IMR-90 (cell line): ENCODE measurements at regions not wholly inside any gene's neighbourhood (a gene's known extent, or its start where the extent isn't known, plus 50 kb on each side); places are given as distances from the start of the nearest gene placed in this dataset.
A peak's percentile ranks its signal among the peaks of the same experiment; 100 is the strongest.

Experiments
- ATAC-seq: fragments of 200-7000 bp; cut with Tn5 transposase; 2 replicates; pipeline ENCODE4 v1.9.1; 2020; ENCODE audit warnings: low read depth, mild to moderate bottlenecking, moderate library complexity
- BruUV-seq: library from RNA; stranded (reverse); fragments of 400-500 nt; replicated peaks from 2 replicates; lab custom pipeline; 2021; lab: Mats Ljungman, UMichigan
- CTCF ChIA-PET: fragments of 300-600 bp; formaldehyde crosslinking; extraction: SDS; loops from one replicate; lab custom pipeline; 2021; ENCODE audit warnings: antibody characterized with exemption; lab: Yijun Ruan, JAX
- POLR2A ChIA-PET: fragments of 300-600 bp; sonication (Branson Sonifier 250); formaldehyde crosslinking; loops from one replicate; lab custom pipeline; 2022; ENCODE audit warnings: antibody characterized with exemption; ENCODE audit not compliant: unreplicated experiment; lab: Charles Lee
- DNase-seq: peaks from one replicate; pipeline ENCODE4 v3.0.0; 2013
- H2AFZ ChIP-seq: replicated peaks from 2 replicates; pipeline ENCODE3; 2013; ENCODE audit warnings: low read length, mild to moderate bottlenecking; ENCODE audit not compliant: poor library complexity
- H2AK5ac ChIP-seq: 2 replicates; pipeline ENCODE4 v1.6.1; 2013; ENCODE audit warnings: low read depth, low read length, inconsistent platforms
- H2AK9ac ChIP-seq: replicated peaks from 2 replicates; pipeline ENCODE3; 2013; ENCODE audit warnings: mild to moderate bottlenecking, low read depth, low read length, moderate library complexity; ENCODE audit not compliant: poor library complexity
- H2BK120ac ChIP-seq: 2 replicates; pipeline ENCODE4 v1.6.1; 2013; ENCODE audit warnings: low read depth, low read length, inconsistent platforms
- H2BK15ac ChIP-seq: 3 replicates; pipeline ENCODE4 v1.6.1; 2013; ENCODE audit warnings: low read depth, low read length, inconsistent platforms
- H2BK20ac ChIP-seq: 2 replicates; pipeline ENCODE4 v1.6.1; 2013; ENCODE audit warnings: low read depth, mild to moderate bottlenecking, inconsistent platforms, low read length, moderate library complexity
- H2BK5ac ChIP-seq: 2 replicates; pipeline ENCODE4 v1.6.1; 2013; ENCODE audit warnings: mild to moderate bottlenecking, low read depth, low read length, inconsistent platforms; ENCODE audit not compliant: poor library complexity, severe bottlenecking
- H3K14ac ChIP-seq: replicated peaks from 2 replicates; pipeline ENCODE4 v1.6.1; 2013; ENCODE audit warnings: low read depth, low read length, inconsistent platforms
- H3K18ac ChIP-seq: 2 replicates; pipeline ENCODE4 v1.6.1; 2013; ENCODE audit warnings: low read depth, low read length, control low read depth
- H3K23ac ChIP-seq: 2 replicates; pipeline ENCODE4 v1.6.1; 2013; ENCODE audit warnings: low read depth, low read length, inconsistent platforms
- H3K27ac ChIP-seq: 2 replicates; pipeline ENCODE4 v1.5.1; 2013; ENCODE audit warnings: mild to moderate bottlenecking, control low read depth, low read length; ENCODE audit not compliant: insufficient read depth
- H3K27me3 ChIP-seq: 2 replicates; pipeline ENCODE4 v1.6.1; 2013; ENCODE audit warnings: low read length; ENCODE audit not compliant: control insufficient read depth, insufficient read depth
- H3K36me3 ChIP-seq: 2 replicates; pipeline ENCODE4 v1.6.1; 2013; ENCODE audit warnings: low read length, mixed read lengths; ENCODE audit not compliant: control insufficient read depth, insufficient read depth
- H3K4ac ChIP-seq: 2 replicates; pipeline ENCODE4 v1.6.1; 2013; ENCODE audit warnings: low read depth, low read length, inconsistent platforms
- H3K4me1 ChIP-seq: 2 replicates; pipeline ENCODE4 v1.6.1; 2013; ENCODE audit warnings: low read length, mixed read lengths; ENCODE audit not compliant: control insufficient read depth, insufficient read depth
- H3K4me2 ChIP-seq: 2 replicates; pipeline ENCODE4 v1.6.1; 2013; ENCODE audit warnings: low read depth, mild to moderate bottlenecking, control low read depth, low read length, moderate library complexity
- H3K4me3 ChIP-seq: 2 replicates; pipeline ENCODE4 v1.5.1; 2013; ENCODE audit warnings: low read depth, mild to moderate bottlenecking, control low read depth, low read length, moderate library complexity; ENCODE audit not compliant: insufficient read depth
- H3K56ac ChIP-seq: 2 replicates; pipeline ENCODE4 v1.6.1; 2013; ENCODE audit warnings: low read length, inconsistent platforms; ENCODE audit not compliant: insufficient read depth; ENCODE audit errors: extremely low read depth
- H3K79me1 ChIP-seq, 2 experiments: 2 replicates each; pipeline ENCODE4 v1.6.1; 2013; ENCODE audit warnings: low read length in 2 of 2, inconsistent platforms in 1 of 2, low read depth in 1 of 2
- H3K9ac ChIP-seq: 2 replicates; pipeline ENCODE4 v1.6.1; 2013; ENCODE audit warnings: low read depth, low read length, control low read depth
- H3K9me1 ChIP-seq: 2 replicates; pipeline ENCODE4 v1.6.1; 2013; ENCODE audit warnings: low read length, inconsistent platforms; ENCODE audit not compliant: insufficient read depth
- H3K9me3 ChIP-seq: 2 replicates; pipeline ENCODE4 v1.6.1; 2013; ENCODE audit warnings: low read length; ENCODE audit not compliant: control insufficient read depth, insufficient read depth
- H4K20me1 ChIP-seq: 2 replicates; pipeline ENCODE4 v1.6.1; 2013; ENCODE audit warnings: low read length, inconsistent platforms; ENCODE audit not compliant: insufficient read depth
- H4K5ac ChIP-seq: 2 replicates; pipeline ENCODE4 v1.6.1; 2013; ENCODE audit warnings: mild to moderate bottlenecking, low read depth, low read length, control low read depth
- H4K8ac ChIP-seq, 2 experiments: 2 replicates each; pipeline ENCODE4 v1.6.1; 2013; ENCODE audit warnings: low read depth in 2 of 2, low read length in 2 of 2, control low read depth in 1 of 2, inconsistent platforms in 1 of 2
- H4K91ac ChIP-seq: 2 replicates; pipeline ENCODE4 v1.6.1; 2013; ENCODE audit warnings: low read depth, low read length, inconsistent platforms; ENCODE audit not compliant: insufficient read depth
- MAFK ChIP-seq: IDR thresholded peaks from 2 replicates; pipeline ENCODE4 v1.6.1; 2012; ENCODE audit warnings: low read depth, low read length, improper control_type of control experiment
- MXI1 ChIP-seq: IDR thresholded peaks from 2 replicates; pipeline ENCODE4 v1.6.1; 2012; ENCODE audit warnings: low read depth, mild to moderate bottlenecking, low read length, moderate library complexity, borderline replicate concordance
- dilution Hi-C: fragments of 300-500 bp; cut with HindIII; formaldehyde crosslinking; loops from one replicate; pipeline ENCODE4 v1.14.3; 2018; ENCODE audit warnings: low sequenced_read_pairs; ENCODE audit not compliant: unreplicated experiment
- in situ Hi-C: fragments of 300-500 bp; cut with MboI; formaldehyde crosslinking; loops from 3 replicates; pipeline ENCODE4 v1.14.3; 2019; ENCODE audit warnings: low sequenced_read_pairs, inconsistent platforms, mixed read lengths
- intact Hi-C: fragments of 100-400 bp; cut with micrococcal nuclease; formaldehyde crosslinking; loops from 2 replicates; pipeline ENCODE4 v1.10.0; 2022

DNA sequence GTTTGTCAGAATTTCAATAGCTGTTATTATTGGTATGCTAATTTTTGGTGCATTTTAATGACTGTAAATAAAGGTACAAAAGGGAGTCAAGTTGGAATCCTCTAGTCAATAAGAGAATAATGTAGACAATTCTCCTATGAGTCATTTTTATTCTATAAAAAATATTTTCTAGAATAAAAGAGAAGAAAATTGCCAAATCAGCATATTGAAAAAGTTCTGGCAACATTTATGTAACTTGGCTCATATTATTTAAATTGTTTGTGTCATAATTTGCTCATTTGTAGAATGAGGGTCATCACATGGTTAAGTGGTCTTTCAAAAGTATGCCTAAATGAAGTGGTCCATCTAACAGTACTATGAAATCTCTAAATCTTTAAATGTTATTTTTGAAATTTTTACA lies 1719.8 kb upstream of the WWC1 start:
- H3K27ac ChIP-seq = no peak overlapping the region
- no peaks in the 10 kb centered on the region for H3K79me1 ChIP-seq
- no peaks in the 10 kb centered on the region for H4K20me1 ChIP-seq
- H2BK20ac ChIP-seq = no peak overlapping the region
- no peak overlapping the region for H2AK9ac ChIP-seq
- no peak overlapping the region for H2AFZ ChIP-seq
- no peak overlapping the region for H4K5ac ChIP-seq
- no peak overlapping the region for H2BK5ac ChIP-seq
- H3K56ac ChIP-seq = no peak overlapping the region
- H3K4ac ChIP-seq = no peak overlapping the region
- H3K4me3 ChIP-seq = no peak overlapping the region
- BruUV-seq = no TSS peak
- H2AK5ac ChIP-seq = no peak overlapping the region
- in situ Hi-C loops (no loop called here), dilution Hi-C loops (no loop called here), intact Hi-C loops (no loop called here)
- H3K9ac ChIP-seq = no peak overlapping the region
- no peaks in the 10 kb centered on the region for H3K4me1 ChIP-seq
- no peak overlapping the region for H3K18ac ChIP-seq
- no peak overlapping the region for H3K4me2 ChIP-seq
- DNase-seq (no peak), ATAC-seq (no peak)
- H3K36me3 ChIP-seq = no peaks in the 10 kb centered on the region
- CTCF ChIA-PET = interaction anchor here (0.5 kb wide), 1 partner anchor 1699 kb away, joined by 5 read pairs; no protein-coding TSS in a partner anchor
- no peak overlapping the region for H3K14ac ChIP-seq
- no peaks in the 10 kb centered on the region for H3K27me3 ChIP-seq
- no peak overlapping the region for H4K8ac ChIP-seq
- no peak overlapping the region for H2BK120ac ChIP-seq
- TF ChIP-seq MAFK (peak; percentile 85), MXI1 (no peak)
- no peak overlapping the region for H3K23ac ChIP-seq
- H2BK15ac ChIP-seq = no peak overlapping the region
- H4K91ac ChIP-seq = no peak overlapping the region
- POLR2A ChIA-PET = no interaction called here
- peaks cover 12% of the 10 kb centered on the region for H3K9me3 ChIP-seq
- H3K9me1 ChIP-seq = no peaks in the 10 kb centered on the region
